Neural crest cell (in vitro differentiated cells): ENCODE measurements at regions not wholly inside any gene's neighbourhood (a gene's known extent, or its start where the extent isn't known, plus 50 kb on each side); places are given as distances from the start of the nearest gene placed in this dataset.

Experiments used
- DNase-seq: peaks from one replicate; pipeline ENCODE4 v3.0.0; 2021; ENCODE audit warnings: low read depth, mixed read lengths, low spot score
- H3K27ac Mint-ChIP-seq: one replicate; pipeline ENCODE4 v1.8.0; 2021; ENCODE audit warnings: mild to moderate bottlenecking, mixed read lengths; ENCODE audit not compliant: unreplicated experiment
- H3K27me3 Mint-ChIP-seq: 2 replicates; pipeline ENCODE4 v1.8.0; 2021; ENCODE audit warnings: low read depth, mild to moderate bottlenecking, mixed read lengths
- H3K36me3 Mint-ChIP-seq: 2 replicates; pipeline ENCODE4 v1.8.0; 2021; ENCODE audit warnings: low read depth, mild to moderate bottlenecking, mixed read lengths
- H3K4me1 Mint-ChIP-seq: 2 replicates; pipeline ENCODE4 v1.8.0; 2021; ENCODE audit warnings: mixed read lengths
- H3K4me3 Mint-ChIP-seq: one replicate; pipeline ENCODE4 v1.8.0; 2021; ENCODE audit warnings: mild to moderate bottlenecking, mixed read lengths
- H3K9me3 Mint-ChIP-seq: 2 replicates; pipeline ENCODE4 v1.8.0; 2021; ENCODE audit warnings: mixed read lengths
- CTCF ChIP-seq: fragments of 200-600 bp; sonication (generic); conservative IDR thresholded peaks from 2 replicates; pipeline ENCODE4 v1.5.0; 2021; ENCODE audit warnings: antibody characterized with exemption, mild to moderate bottlenecking

GRCh38 chr14:104290058-104290667 lies 151.8 kb downstream of the KIF26A start:
- no peak overlapping the region for H3K27ac Mint-ChIP-seq
- no peak for TF ChIP-seq CTCF
- no peak for DNase-seq
- H3K4me3 Mint-ChIP-seq = no peak overlapping the region
- no peaks in the 10 kb centered on the region for H3K36me3 Mint-ChIP-seq
- H3K4me1 Mint-ChIP-seq = peaks cover 23% of the 10 kb centered on the region
- peaks cover 10% of the 10 kb centered on the region for H3K9me3 Mint-ChIP-seq
- H3K27me3 Mint-ChIP-seq = no peaks in the 10 kb centered on the region

- H3K9me3 Mint-ChIP-seq = peaks cover 10% of the 10 kb centered on the region
- no peak for TF ChIP-seq CTCF
- H3K4me1 Mint-ChIP-seq = peaks cover 19% of the 10 kb centered on the region
- H3K27me3 Mint-ChIP-seq = no peaks in the 10 kb centered on the region
- no peaks in the 10 kb centered on the region for H3K36me3 Mint-ChIP-seq
- no peak for DNase-seq
- H3K4me3 Mint-ChIP-seq = no peak overlapping the region
- no peak overlapping the region for H3K27ac Mint-ChIP-seq
These were observed 152.4 kb downstream of the KIF26A start for GRCh38 chr14:104290756-104291122.

GRCh38 chr14:104291123-104292000 lies 153.0 kb downstream of the KIF26A start:
- TF ChIP-seq CTCF = no peak

GRCh38 chr14:104292084-104292970 lies 153.9 kb downstream of the KIF26A start:
- H3K36me3 Mint-ChIP-seq = no peaks in the 10 kb centered on the region
- peaks cover 18% of the 10 kb centered on the region for H3K4me1 Mint-ChIP-seq
- TF ChIP-seq CTCF = no peak
- H3K27me3 Mint-ChIP-seq = no peaks in the 10 kb centered on the region
- H3K9me3 Mint-ChIP-seq = peaks cover 10% of the 10 kb centered on the region
- DNase-seq = no peak
- no peak overlapping the region for H3K4me3 Mint-ChIP-seq
- H3K27ac Mint-ChIP-seq = no peak overlapping the region

More at GRCh38 chr14:104291123-104292000, 153.0 kb downstream of the KIF26A start:
- no peak overlapping the region for H3K4me3 Mint-ChIP-seq
- no peaks in the 10 kb centered on the region for H3K27me3 Mint-ChIP-seq
- no peak overlapping the region for H3K27ac Mint-ChIP-seq
- H3K9me3 Mint-ChIP-seq = peaks cover 10% of the 10 kb centered on the region
- no peaks in the 10 kb centered on the region for H3K36me3 Mint-ChIP-seq
- no peak for DNase-seq
- H3K4me1 Mint-ChIP-seq = peaks cover 18% of the 10 kb centered on the region

GRCh38 chr14:104293231-104293841 lies 154.9 kb downstream of the KIF26A start:
- H3K36me3 Mint-ChIP-seq = no peaks in the 10 kb centered on the region
- peaks cover 18% of the 10 kb centered on the region for H3K4me1 Mint-ChIP-seq
- H3K27ac Mint-ChIP-seq = no peak overlapping the region
- no peaks in the 10 kb centered on the region for H3K27me3 Mint-ChIP-seq
- TF ChIP-seq CTCF = no peak
- no peak for DNase-seq
- no peak overlapping the region for H3K4me3 Mint-ChIP-seq
- peaks cover 10% of the 10 kb centered on the region for H3K9me3 Mint-ChIP-seq
